COLO668 (cell line): ENCODE measurements at regions not wholly inside any gene's neighbourhood (a gene's known extent, or its start where the extent isn't known, plus 50 kb on each side); places are given as distances from the start of the nearest gene placed in this dataset.
"Not testable (repeated sequence)": the region's sequence is repeated elsewhere in the genome, so short reads cannot be mapped to it uniquely, and the experiment has no call there.

ENCODE experiments used
- DNase-seq: peaks from one replicate; lab custom pipeline; 2025; ENCODE audit not compliant: unreplicated experiment; lab: John Stamatoyannopoulos, UW

DNA sequence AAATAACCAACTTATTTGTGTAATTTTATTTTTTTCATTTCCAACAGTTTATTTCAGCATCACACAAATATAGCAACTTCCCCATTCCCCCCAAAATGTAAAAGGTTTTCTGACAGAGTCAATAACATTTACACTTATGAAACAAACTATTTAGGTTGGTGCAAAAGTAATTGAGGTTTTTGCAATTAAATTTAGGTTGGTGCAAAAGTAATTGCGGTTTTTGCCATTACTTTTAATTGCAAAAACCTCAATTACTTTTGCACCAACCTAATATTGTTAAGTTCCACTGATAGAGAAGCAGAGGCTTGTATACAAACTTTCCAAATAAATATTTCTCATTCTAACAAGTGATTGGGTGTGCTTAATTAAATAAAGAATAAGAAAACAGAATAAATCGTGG lies 270.9 kb upstream of the DUSP10 start:
- DNase-seq = no peak

GRCh38 chr1:222010306-222010705 lies 268.4 kb upstream of the DUSP10 start:
- no peak for DNase-seq

- DNase-seq = no peak
Observed at GRCh38 chr1:222009105-222009730, 267.3 kb upstream of the DUSP10 start.

GRCh38 chr1:222006715-222007114 lies 264.8 kb upstream of the DUSP10 start:
- DNase-seq = no peak

GRCh38 chr1:222004784-222005183 lies 262.9 kb upstream of the DUSP10 start:
- no peak for DNase-seq

DNA sequence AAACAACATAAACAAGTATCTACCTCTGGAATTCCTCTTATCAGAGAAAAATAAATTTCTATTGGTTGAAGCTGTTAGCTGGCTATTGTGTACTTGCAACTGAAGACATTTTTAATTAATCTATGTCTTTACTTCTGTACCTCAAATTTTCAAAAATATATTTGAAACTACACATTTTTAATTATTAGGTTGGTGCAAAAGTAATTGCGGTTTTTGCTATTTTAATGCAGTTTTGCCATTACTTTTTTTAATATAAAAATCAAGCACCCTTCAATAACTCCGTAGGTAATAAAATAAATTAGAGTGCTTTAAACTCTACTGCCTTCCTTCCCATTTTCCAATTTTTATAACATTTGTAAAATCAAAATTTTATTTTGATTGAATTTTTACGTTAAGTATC lies 262.1 kb upstream of the DUSP10 start:
- DNase-seq = no peak

- no peak for DNase-seq
Observed at GRCh38 chr1:222002503-222002902, 260.6 kb upstream of the DUSP10 start.

GRCh38 chr1:222000131-222000530 lies 258.2 kb upstream of the DUSP10 start:
- DNase-seq = no peak

DNA sequence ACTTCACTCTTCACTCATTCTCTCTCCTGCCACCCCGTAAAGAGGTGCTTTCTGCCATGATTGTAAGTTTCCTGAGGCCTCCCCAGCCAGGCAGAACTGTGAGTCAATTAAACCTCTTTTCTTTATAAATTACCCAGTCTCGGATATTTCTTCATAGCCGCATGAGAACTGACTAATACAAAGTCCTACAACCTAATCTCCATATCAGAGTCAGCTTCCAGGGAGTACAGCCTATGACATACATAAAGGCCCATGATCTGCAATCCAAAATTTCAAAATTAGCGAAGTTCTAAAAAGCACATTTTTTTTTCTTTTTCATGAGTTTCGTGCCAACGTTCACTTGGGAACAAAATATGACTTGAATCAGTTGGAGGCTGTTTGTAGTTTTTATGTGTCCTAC lies 256.9 kb upstream of the DUSP10 start:
- no peak for DNase-seq

GRCh38 chr1:221998186-221998612 lies 256.3 kb upstream of the DUSP10 start:
- DNase-seq = no peak

GRCh38 chr1:221997012-221997411 lies 255.1 kb upstream of the DUSP10 start:
- not testable (repeated sequence) for DNase-seq

DNA sequence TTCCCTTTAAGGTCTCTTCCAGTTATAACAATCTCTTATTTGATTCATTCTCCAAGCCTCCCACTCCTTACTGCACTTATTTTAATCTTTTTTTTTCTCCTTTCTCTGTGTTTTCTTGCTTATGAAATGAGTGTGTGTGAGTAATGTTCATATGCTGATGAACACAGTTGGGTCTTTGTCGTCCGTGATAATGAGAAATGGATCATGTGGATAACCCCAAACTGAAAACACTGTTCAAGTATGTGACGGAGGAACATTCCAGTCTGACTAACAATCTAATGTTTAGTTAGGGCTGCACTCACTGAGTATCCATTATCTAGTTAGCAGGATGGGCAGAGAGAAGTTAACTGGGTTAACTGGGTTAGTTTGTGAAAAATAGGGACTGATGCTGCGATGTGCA lies 253.1 kb upstream of the DUSP10 start:
- DNase-seq = no peak

GRCh38 chr1:221994274-221994698 lies 252.4 kb upstream of the DUSP10 start:
- no peak for DNase-seq

DNA sequence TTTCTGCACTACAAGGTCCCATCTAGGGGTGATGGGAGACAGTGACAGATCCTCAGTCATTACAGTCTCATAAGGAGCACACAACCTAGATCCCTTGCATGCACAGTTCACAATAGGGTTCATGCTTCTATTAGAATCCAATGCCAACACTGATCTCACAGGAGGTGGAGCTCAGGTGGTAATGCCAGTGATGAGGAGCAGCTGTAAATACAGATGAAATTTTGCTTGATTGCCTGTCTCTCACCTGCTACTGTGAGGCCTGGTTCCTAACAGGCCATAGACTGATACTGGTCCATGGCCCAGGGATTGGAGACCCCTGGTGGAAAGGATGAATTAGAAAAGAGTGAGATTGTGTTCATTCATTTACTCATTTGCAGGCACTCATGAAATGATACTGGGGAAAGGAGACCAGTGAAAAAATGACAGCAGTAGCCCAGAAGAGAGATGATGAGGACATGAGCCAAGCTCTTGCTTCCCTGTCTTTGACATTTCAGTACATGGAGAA lies 251.6 kb upstream of the DUSP10 start:
- no peak for DNase-seq

DNA sequence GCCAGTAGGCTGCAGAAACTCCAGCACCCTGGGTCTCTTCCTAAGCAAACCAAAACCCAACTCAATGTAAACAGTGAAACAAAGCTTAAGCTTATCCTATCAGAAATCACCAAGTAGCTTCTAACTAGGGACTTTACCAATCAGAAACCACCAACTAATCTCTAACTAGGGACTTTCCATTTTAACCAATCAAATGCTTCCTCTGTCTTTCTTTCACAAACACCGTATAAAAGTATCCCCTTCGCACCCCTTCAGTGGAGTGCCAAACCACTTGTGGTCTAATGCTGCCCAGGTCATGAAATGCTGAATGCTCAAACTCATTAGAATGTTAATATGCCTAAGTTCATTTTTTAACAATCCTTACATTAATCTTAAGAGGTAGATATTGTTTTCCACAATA lies 250.5 kb upstream of the DUSP10 start:
- DNase-seq = no peak

DNA sequence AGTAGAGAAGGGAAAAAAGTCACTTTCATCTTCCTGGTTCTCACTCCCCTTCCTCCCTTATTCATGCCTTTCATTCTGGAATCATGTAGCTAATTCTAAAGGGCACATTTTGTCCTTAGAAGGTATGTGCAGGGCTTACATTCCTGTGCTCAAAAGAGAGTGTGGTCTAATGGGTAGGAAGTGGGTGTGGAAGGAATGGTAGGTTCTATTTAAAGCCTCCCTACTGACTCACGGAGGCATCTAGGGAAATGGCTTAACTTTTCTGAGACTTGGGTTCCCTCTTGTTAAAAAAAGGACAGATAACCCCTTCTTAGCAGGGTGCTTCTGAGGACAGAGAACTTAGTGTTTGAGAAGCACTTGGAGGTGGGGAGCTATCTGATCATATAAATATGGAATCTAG lies 249.3 kb upstream of the DUSP10 start:
- DNase-seq = no peak

- DNase-seq = no peak
Observed at GRCh38 chr1:221989741-221990140, 247.9 kb upstream of the DUSP10 start.

GRCh38 chr1:221988829-221989228 lies 246.9 kb upstream of the DUSP10 start:
- DNase-seq = no peak

DNA sequence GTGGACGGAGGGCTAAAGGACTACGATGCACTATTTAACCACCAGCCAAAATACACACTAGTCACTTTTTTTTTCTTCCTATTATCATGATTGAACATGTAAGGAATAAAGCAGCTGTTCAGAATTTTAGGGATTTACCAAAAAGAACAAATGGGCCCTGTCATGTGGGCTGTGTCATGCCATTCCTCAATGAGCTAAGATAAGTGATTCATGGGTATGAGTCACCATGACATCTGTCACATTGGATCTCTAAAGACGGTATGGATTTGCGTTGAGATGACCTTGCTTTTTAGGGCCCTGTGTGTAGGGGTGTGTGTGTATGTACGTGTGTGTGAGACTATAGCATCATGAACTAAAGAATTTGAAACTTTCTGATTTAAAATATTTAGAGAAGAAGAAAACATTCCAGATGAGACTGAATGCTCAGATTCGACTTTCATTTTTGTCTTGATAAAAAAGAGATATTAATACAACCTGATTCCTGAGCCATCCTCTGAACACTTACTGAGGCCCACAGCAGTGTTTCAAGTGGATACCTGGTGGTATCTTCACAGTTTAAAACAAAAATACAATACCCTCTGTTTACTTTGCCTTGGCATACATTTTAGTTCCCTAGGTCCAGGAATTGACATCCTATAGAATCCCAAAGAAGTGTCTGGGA lies 246.1 kb upstream of the DUSP10 start:
- peak; percentile 25 for DNase-seq

- no peak for DNase-seq
Observed at GRCh38 chr1:221983444-221983843, 241.6 kb upstream of the DUSP10 start.

GRCh38 chr1:221981461-221981860 lies 239.6 kb upstream of the DUSP10 start:
- no peak for DNase-seq

DNA sequence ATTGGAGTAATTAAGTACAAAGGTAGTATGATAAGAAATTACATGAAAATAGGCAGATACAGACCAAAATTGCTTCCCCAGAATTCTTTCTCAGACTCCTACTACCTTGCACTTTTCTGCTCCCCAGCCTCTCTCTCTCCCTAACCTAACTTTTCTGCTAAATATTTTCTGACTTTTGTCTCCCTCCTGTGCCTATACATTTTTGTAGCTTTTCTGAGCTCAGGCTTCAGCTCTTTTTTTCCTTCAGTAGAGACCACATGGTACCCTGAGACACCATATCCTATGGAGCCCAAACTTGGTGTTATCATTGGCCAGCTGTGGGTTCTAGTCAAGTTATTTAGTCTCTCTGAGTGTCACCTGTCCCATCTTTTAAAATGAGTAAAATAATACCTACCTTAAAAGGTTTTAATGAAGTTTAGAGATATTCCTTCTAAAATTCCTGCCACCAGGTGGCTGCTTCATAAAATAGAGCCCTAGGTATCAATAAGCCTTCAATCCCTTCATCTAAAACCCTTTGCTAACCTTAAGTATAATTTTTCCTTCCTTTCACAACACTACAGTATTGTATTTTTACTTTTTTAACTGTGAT lies 237.6 kb upstream of the DUSP10 start:
- DNase-seq = no peak
